ENCODE measurements at regions not wholly inside any gene's neighbourhood (a gene's known extent, or its start where the extent isn't known, plus 50 kb on each side); places are given as distances from the start of the nearest gene placed in this dataset.

- Mint-ChIP-seq H3K27ac (no peak overlapping the region), H3K9me3 (no peaks in the 10 kb centered on the region), H3K27me3 (peaks cover 2% of the 10 kb centered on the region), H3K36me3 (no peaks in the 10 kb centered on the region), H3K4me1 (ENCODE audit: low read depth) (peaks cover 3% of the 10 kb centered on the region), H3K4me3 (no peak overlapping the region)
- CTCF ChIA-PET = no interaction called here
- intact Hi-C loops (cut with micrococcal nuclease) = no loop called here
- DNase-seq = no peak
- POLR2A ChIA-PET = no interaction called here
Observed at GRCh38 chr21:15531986-15532385, 197.8 kb upstream of the USP25 start.

DNA sequence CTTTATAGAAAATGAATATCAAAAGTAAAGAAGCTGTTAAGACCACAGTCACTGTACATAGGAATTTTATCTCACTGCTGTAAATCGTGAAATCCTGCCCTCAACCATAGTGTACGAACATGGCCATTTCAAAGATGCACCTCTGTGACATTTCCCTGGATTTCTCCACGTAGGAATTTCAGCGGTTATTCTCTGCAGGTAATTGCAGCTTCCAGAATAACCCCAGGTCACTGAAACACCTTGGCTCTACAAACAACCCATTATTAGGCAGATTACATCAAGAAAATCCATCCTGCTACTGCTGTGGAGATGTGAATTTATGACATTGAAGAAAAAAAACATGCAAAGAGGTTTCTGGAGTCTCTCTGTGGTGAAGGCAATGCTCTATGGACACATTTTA lies 196.2 kb upstream of the USP25 start:
- ChIA-PET CTCF (interaction anchor here (1.5 kb wide), 1 partner anchor 13 kb away, joined by 4 read pairs; no protein-coding TSS in a partner anchor), POLR2A (no interaction called here)

GRCh38 chr21:15534450-15534886 lies 195.3 kb upstream of the USP25 start:
- POLR2A ChIA-PET = no interaction called here
- Mint-ChIP-seq H3K27ac (no peak overlapping the region), H3K27me3 (peaks cover 2% of the 10 kb centered on the region), H3K4me3 (no peak overlapping the region), H3K9me3 (no peaks in the 10 kb centered on the region), H3K4me1 (ENCODE audit: low read depth) (peaks cover 3% of the 10 kb centered on the region), H3K36me3 (no peaks in the 10 kb centered on the region)
- CTCF ChIA-PET = interaction anchor here (1.2 to 1.5 kb wide), 2 partner anchors 14 to 671 kb away, joined by 3 to 4 read pairs; no protein-coding TSS in a partner anchor
- intact Hi-C loops (cut with micrococcal nuclease) = no loop called here
- no peak for DNase-seq

More for the DNA sequence above, 196.2 kb upstream of the USP25 start:
- Mint-ChIP-seq H3K9me3 (no peaks in the 10 kb centered on the region), H3K4me3 (no peak overlapping the region), H3K27me3 (peaks cover 2% of the 10 kb centered on the region), H3K27ac (no peak overlapping the region), H3K36me3 (no peaks in the 10 kb centered on the region), H3K4me1 (ENCODE audit: low read depth) (peaks cover 3% of the 10 kb centered on the region)
- DNase-seq = no peak
- intact Hi-C loops (cut with micrococcal nuclease) = no loop called here

- no peak for DNase-seq
- CTCF ChIA-PET = interaction anchor here (0.7 to 1.0 kb wide), 2 partner anchors 14 to 29 kb away, joined by 3 read pairs; no protein-coding TSS in a partner anchor
- no peaks in the 10 kb centered on the region for H3K4me1 Mint-ChIP-seq (ENCODE audit: low read depth)
- no peak overlapping the region for H3K27ac Mint-ChIP-seq
- POLR2A ChIA-PET = no interaction called here
- H3K4me3 Mint-ChIP-seq = no peak overlapping the region
- H3K9me3 Mint-ChIP-seq = no peaks in the 10 kb centered on the region
- intact Hi-C loops (cut with micrococcal nuclease) = no loop called here
- H3K36me3 Mint-ChIP-seq = no peaks in the 10 kb centered on the region
- H3K27me3 Mint-ChIP-seq = no peaks in the 10 kb centered on the region
Observed at GRCh38 chr21:15539376-15539775, 190.4 kb upstream of the USP25 start.

DNA sequence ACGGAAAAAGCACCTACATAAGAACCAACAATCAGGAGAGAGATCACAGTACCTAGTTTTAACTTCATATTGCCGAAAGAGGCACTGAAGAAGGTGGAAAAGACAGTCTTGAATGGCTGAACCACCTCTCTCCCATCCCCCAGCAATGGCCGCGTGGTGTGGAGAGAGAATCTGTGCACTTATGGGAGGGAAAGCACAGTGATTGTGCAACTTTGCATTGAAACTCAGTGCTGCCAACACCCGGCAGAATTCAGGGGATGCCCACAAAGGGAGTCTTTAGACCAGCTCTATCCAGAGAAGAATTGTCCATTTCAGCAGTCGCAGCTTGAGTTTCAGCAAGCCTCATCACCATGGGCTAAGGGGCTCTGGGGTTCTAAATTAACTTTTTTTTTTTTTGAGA lies 186.3 kb upstream of the USP25 start:
- ChIA-PET CTCF (no interaction called here), POLR2A (no interaction called here)
- Mint-ChIP-seq H3K4me1 (ENCODE audit: low read depth) (no peaks in the 10 kb centered on the region), H3K36me3 (no peaks in the 10 kb centered on the region), H3K4me3 (no peak overlapping the region), H3K27ac (no peak overlapping the region), H3K9me3 (no peaks in the 10 kb centered on the region), H3K27me3 (peaks cover 2% of the 10 kb centered on the region)
- no peak for DNase-seq
- intact Hi-C loops (cut with micrococcal nuclease) = no loop called here

DNA sequence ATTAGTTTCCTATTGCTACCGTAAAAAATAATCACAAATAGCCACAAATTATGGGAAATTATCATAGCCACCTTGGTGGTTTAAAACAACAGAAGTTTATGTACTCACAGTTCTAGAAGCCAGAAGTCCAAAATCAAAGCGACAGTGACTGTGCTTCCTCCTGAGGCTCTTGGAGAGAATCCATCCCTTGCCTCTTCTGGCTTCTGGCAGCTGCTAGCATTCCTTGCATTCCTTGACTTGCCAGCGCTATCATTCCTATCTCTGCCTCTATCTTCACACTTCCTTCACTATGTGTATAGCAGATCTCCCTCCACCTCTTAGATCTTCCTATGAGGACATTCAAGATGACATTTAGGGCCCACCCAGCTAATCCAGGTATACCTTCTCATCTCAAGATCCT lies 180.1 kb upstream of the USP25 start:
- Mint-ChIP-seq H3K4me1 (ENCODE audit: low read depth) (peaks cover 8% of the 10 kb centered on the region), H3K9me3 (no peaks in the 10 kb centered on the region), H3K4me3 (no peak overlapping the region), H3K27ac (no peak overlapping the region), H3K36me3 (no peaks in the 10 kb centered on the region), H3K27me3 (peaks cover 2% of the 10 kb centered on the region)
- ChIA-PET POLR2A (no interaction called here), CTCF (no interaction called here)
- intact Hi-C loops (cut with micrococcal nuclease) = no loop called here
- no peak for DNase-seq

DNA sequence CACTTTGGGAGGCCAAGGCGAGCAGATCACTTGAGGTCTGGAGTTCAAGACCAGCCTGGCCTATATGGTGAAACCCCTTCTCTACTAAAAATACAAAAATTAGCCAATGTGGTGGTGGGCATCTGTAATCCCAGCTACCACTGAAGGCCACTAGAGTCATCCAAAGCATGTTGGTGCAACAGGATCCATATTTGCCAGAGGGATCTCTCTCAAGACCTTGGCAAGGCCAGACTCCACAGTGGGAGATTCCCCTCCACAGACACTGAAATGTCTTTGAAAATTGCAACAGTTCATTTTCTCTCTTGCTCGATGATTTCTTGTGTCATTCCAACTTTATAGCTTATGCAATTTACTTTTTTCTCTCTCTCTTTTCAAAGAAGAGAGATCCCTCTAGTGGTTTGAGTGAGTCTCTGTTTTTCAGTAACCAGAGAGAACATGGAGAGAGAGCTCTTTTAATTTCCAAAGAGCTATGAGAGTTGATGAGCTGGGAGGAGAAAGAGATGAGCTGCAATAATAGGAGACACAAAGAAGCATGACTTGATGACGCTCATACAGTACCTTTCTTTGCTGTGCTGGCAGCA lies 176.8 kb upstream of the USP25 start:
- ChIA-PET CTCF (interaction anchor here (0.7 to 1.5 kb wide), 9 partner anchors 14 to 693 kb away, joined by 3 to 7 read pairs (median 4); no protein-coding TSS in a partner anchor), POLR2A (no interaction called here)
- Mint-ChIP-seq H3K4me1 (ENCODE audit: low read depth) (peaks cover 8% of the 10 kb centered on the region), H3K4me3 (no peak overlapping the region), H3K36me3 (no peaks in the 10 kb centered on the region), H3K27ac (no peak overlapping the region), H3K27me3 (peaks cover 4% of the 10 kb centered on the region), H3K9me3 (no peaks in the 10 kb centered on the region)
- intact Hi-C loops (cut with micrococcal nuclease) = no loop called here
- DNase-seq = no peak

DNA sequence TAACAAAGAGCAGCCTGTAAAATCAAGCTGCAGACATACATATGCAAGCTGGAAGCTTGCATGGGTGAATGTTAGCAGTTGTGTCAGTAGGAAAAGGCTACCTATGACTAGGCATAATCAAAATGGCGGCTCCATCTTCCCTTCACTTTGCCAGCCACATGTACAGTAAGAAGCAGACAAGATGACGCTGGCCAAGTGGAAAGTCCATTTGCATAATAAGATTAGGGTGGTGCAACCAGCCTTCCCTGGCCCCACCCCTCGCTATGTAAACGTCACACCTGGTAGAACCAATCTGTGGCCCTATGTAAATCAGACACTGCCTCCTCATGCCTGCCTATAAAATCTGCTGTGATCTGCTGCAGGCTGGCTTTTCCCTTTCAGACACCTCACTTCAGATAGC lies 171.9 kb upstream of the USP25 start:
- Mint-ChIP-seq H3K27ac (no peak overlapping the region), H3K9me3 (no peaks in the 10 kb centered on the region), H3K4me1 (ENCODE audit: low read depth) (peaks cover 13% of the 10 kb centered on the region), H3K27me3 (peaks cover 4% of the 10 kb centered on the region), H3K4me3 (no peak overlapping the region), H3K36me3 (no peaks in the 10 kb centered on the region)
- ChIA-PET POLR2A (no interaction called here), CTCF (no interaction called here)
- DNase-seq = no peak
- intact Hi-C loops (cut with micrococcal nuclease) = no loop called here

- Mint-ChIP-seq H3K27me3 (peaks cover 4% of the 10 kb centered on the region), H3K9me3 (no peaks in the 10 kb centered on the region), H3K4me1 (ENCODE audit: low read depth) (peaks cover 10% of the 10 kb centered on the region), H3K4me3 (no peak overlapping the region), H3K27ac (no peak overlapping the region), H3K36me3 (no peaks in the 10 kb centered on the region)
- POLR2A ChIA-PET = no interaction called here
- no peak for DNase-seq
- intact Hi-C loops (cut with micrococcal nuclease) = no loop called here
- CTCF ChIA-PET = no interaction called here
Observed at GRCh38 chr21:15558884-15559283, 170.9 kb upstream of the USP25 start.

DNA sequence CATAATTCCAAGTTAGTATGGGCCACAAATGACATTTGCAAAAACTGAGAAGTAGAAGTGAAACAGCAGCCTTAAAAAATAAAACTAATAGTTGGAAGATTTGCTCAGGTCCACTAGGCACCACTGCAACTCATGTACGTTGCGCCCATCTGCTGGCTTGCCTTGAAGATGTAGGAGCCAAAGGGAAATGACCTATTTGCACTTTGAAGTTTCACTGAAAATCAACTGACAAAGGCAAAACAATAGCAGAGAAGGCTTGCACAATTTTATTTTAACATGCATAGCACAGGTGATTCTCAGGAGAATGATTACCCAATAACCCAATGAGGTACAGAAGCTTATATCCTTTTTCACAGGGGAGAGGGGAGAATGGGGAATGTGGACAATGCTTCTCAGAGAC lies 170.1 kb upstream of the USP25 start:
- ChIA-PET CTCF (interaction anchor here (0.6 kb wide), 1 partner anchor 10 kb away, joined by 3 read pairs; no protein-coding TSS in a partner anchor), POLR2A (no interaction called here)
- no peak overlapping the region for H3K4me3 Mint-ChIP-seq
- H3K9me3 Mint-ChIP-seq = no peaks in the 10 kb centered on the region
- peaks cover 10% of the 10 kb centered on the region for H3K4me1 Mint-ChIP-seq (ENCODE audit: low read depth)
- no peaks in the 10 kb centered on the region for H3K36me3 Mint-ChIP-seq
- H3K27me3 Mint-ChIP-seq = peaks cover 7% of the 10 kb centered on the region
- intact Hi-C loops (cut with micrococcal nuclease) = no loop called here
- DNase-seq = no peak
- no peak overlapping the region for H3K27ac Mint-ChIP-seq

DNA sequence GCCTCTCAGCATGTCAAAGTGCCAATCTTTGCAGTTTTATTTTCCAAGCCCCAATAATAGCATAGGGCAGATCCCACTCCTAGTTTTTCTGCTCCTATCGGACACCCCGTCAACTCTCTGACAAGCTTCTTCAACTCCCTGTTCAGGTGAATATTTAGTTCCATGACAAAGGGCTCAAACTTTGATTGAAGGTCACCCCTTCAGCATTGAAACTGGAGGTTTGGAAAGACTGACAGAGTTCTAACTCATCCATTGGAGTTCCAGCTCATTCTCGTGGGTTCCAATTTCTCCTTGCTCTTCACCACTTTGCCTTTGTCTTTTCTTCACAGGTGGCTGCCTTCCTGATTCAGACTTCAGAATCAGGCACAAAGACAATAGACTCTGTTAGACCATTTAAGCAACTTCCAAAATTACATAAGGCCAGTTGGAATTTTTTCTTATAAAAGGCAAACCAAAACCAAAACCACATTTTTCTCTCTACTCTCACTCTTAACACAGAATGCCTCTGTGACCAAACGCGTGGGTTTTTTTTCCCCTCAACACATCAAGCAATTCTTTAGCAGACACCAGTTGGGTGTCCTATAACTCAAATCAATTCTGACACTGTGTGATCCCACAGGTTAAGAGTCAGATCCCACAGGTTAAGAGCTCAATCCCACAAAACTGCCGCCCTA lies 169.3 kb upstream of the USP25 start:
- ChIA-PET CTCF (interaction anchor here (0.6 kb wide), 2 partner anchors 10 to 368 kb away, joined by 3 to 4 read pairs; no protein-coding TSS in a partner anchor), POLR2A (no interaction called here)
- Mint-ChIP-seq H3K9me3 (no peaks in the 10 kb centered on the region), H3K27ac (no peak overlapping the region), H3K4me1 (ENCODE audit: low read depth) (peaks cover 10% of the 10 kb centered on the region), H3K27me3 (peaks cover 7% of the 10 kb centered on the region), H3K4me3 (no peak overlapping the region), H3K36me3 (no peaks in the 10 kb centered on the region)
- intact Hi-C loops (cut with micrococcal nuclease) = no loop called here
- DNase-seq = peak; percentile 11

GRCh38 chr21:15562748-15563147 lies 167.0 kb upstream of the USP25 start:
- Mint-ChIP-seq H3K4me1 (ENCODE audit: low read depth) (peaks cover 10% of the 10 kb centered on the region), H3K27ac (no peak overlapping the region), H3K27me3 (peaks cover 11% of the 10 kb centered on the region), H3K36me3 (no peaks in the 10 kb centered on the region), H3K9me3 (no peaks in the 10 kb centered on the region), H3K4me3 (no peak overlapping the region)
- intact Hi-C loops (cut with micrococcal nuclease) = no loop called here
- POLR2A ChIA-PET = no interaction called here
- CTCF ChIA-PET = no interaction called here
- no peak for DNase-seq

GRCh38 chr21:15564907-15565306 lies 164.9 kb upstream of the USP25 start:
- ChIA-PET POLR2A (no interaction called here), CTCF (no interaction called here)
- intact Hi-C loops (cut with micrococcal nuclease) = no loop called here
- Mint-ChIP-seq H3K9me3 (no peaks in the 10 kb centered on the region), H3K4me1 (ENCODE audit: low read depth) (peaks cover 10% of the 10 kb centered on the region), H3K4me3 (no peak overlapping the region), H3K36me3 (no peaks in the 10 kb centered on the region), H3K27ac (no peak overlapping the region), H3K27me3 (peaks cover 24% of the 10 kb centered on the region)
- no peak for DNase-seq

Data from activated CD4-positive, alpha-beta memory T cell treated with anti-CD3 and anti-CD28 coated beads for 36 hours (primary cell).